ENCODE measurements at regions not wholly inside any gene's neighbourhood (a gene's known extent, or its start where the extent isn't known, plus 50 kb on each side); places are given as distances from the start of the nearest gene placed in this dataset.
"Not testable (repeated sequence)": the region's sequence is repeated elsewhere in the genome, so short reads cannot be mapped to it uniquely, and the experiment has no call there.

DNA sequence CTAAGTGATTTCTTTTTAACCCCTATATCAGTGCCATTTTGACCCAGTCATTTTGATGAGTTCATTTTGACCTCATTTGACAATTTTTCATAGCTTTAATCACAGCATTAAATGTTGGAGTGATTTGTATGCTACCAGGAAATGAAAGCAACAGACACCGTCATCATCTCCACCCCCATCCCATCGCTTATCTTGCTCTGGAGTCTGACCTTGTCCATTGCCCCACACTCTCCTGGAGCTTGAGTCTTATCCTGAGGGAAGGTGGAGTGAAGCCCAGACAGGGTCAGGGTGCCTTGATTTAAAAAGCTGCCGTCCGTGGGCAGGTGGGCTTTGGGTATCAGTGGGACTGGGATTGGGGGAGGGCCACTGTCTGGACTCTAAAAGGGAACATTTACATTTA is 94.7 kb upstream of the JCAD start:
- Histone ChIP-seq H3K36me3 (no peaks in the 10 kb centered on the region), H3K27me3 (no peaks in the 10 kb centered on the region), H3K4me1 (no peaks in the 10 kb centered on the region), H3K4me3 (no peak overlapping the region), H3K9me3 (no peaks in the 10 kb centered on the region), H3K27ac (no peak overlapping the region)
- DNase-seq: no peak
- intact Hi-C loops (cut with DNase I; ENCODE audit: low total_unique reads): no loop called here
- TF ChIP-seq POLR2A (IDR thresholded peaks at IDR 0.05): no peak
- TF ChIP-seq, protein P1, sequence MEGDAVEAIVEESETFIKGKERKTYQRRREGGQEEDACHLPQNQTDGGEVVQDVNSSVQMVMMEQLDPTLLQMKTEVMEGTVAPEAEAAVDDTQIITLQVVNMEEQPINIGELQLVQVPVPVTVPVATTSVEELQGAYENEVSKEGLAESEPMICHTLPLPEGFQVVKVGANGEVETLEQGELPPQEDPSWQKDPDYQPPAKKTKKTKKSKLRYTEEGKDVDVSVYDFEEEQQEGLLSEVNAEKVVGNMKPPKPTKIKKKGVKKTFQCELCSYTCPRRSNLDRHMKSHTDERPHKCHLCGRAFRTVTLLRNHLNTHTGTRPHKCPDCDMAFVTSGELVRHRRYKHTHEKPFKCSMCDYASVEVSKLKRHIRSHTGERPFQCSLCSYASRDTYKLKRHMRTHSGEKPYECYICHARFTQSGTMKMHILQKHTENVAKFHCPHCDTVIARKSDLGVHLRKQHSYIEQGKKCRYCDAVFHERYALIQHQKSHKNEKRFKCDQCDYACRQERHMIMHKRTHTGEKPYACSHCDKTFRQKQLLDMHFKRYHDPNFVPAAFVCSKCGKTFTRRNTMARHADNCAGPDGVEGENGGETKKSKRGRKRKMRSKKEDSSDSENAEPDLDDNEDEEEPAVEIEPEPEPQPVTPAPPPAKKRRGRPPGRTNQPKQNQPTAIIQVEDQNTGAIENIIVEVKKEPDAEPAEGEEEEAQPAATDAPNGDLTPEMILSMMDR (IDR thresholded peaks at IDR 0.05): no peak

DNA sequence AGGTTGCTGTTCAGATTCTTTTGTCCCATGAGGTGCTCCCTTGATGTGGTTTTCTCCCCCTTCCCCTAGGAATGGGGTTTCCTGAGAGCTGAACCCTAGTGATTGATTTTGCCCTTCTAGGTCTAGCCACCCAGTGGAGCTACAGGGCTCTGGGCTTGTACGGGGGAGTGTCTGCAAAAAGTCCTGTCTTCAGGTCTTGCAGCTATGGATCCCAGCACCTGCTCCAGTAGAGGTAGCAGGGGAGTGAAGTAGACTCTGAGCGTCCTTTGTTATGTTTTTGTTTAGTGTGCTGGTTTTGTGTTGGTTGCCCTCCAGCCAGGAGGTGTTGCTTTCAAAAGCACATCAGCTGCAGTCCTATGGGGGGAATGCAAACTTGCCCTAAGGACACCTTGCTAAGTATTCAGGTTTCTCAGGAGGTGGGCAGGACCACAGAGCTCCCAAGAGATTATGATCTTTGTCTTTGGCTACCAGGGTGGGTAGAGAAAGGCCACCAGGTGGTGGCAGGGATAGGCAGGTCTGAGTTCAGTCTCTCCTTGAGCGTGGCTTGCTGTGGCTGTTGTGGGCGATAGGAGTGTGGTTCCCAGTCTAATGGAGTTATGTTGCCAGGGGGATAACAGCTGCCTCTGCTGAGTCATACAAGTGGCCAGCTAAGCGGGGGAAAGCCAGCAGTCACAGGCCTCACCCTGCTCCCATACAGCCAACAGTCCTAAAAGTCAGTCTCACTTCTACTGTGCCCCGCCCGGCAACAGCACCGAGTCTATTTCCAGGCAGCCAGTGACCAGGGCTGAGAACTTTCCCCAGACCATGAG is 92.4 kb upstream of the JCAD start:
- Histone ChIP-seq H3K9me3 (no peaks in the 10 kb centered on the region), H3K27me3 (no peaks in the 10 kb centered on the region), H3K36me3 (no peaks in the 10 kb centered on the region), H3K27ac (no peak overlapping the region), H3K4me3 (no peak overlapping the region), H3K4me1 (no peaks in the 10 kb centered on the region)
- DNase-seq: peak in 1 of 2 donors; percentile 16
- TF ChIP-seq, protein P1 (IDR thresholded peaks at IDR 0.05): no peak
- no peak for TF ChIP-seq POLR2A (IDR thresholded peaks at IDR 0.05)
- intact Hi-C loops (cut with DNase I; ENCODE audit: low total_unique reads): no loop called here

DNA sequence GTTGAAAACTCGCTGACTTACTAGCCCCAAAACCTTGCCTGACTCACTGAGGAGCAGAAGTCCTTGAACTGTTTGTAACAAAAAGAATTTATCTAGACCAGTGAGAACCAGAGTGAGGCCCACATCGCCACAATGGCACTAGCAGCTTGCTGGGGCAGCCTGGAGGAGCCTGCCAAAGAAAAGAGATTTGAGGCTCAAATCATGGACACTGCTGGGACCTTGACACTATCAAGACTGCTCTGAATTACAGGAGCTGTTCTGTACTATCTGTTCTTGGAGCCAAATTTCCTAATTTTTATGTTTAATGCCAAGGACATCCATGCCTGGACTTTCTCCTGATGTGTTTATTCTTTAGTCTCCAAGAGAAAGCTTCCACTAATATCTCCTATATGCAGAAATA is 82.0 kb upstream of the JCAD start:
- no peak for TF ChIP-seq POLR2A (IDR thresholded peaks at IDR 0.05)
- TF ChIP-seq, protein P1 (IDR thresholded peaks at IDR 0.05): no peak
- Histone ChIP-seq H3K4me3 (no peak overlapping the region), H3K27me3 (no peaks in the 10 kb centered on the region), H3K9me3 (no peaks in the 10 kb centered on the region), H3K27ac (no peak overlapping the region), H3K36me3 (no peaks in the 10 kb centered on the region), H3K4me1 (no peaks in the 10 kb centered on the region)
- DNase-seq: no peak
- intact Hi-C loops (cut with DNase I; ENCODE audit: low total_unique reads): no loop called here

DNA sequence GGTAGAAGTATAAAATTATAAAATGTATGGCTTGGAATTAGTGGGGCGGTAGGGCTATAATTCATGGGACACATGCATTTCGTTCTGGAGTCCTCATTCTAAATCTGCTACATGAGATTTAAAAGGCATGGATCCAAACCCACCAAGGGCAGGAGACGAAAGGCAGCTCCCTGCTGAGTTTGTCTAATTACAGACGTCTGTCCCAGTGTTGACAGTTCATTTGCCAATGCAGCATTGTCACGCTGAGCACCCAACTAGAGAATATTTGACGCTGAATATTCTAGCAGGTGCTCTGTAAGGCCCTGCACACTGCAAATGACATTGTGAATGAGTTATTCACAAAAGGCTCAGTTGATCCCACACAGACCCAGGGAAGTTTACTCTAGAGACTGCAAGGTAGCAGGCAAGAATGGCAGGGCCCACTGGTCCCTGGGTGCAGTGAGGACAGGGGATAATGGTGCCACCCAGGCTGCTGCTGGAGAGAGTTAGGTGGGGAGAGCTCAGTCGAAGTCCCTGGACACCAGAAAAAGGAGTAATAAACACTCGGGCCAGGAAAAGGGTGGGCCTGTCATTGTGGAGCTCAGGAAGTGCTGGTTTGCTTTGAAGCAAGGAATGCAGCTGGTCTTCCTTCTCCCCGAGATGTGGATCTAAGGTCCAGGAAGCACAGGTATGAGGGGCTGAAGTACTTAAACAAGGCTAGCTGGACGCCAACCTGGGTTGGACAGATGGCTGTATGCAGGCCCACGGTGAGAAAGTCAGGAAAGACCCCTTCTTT is 75.0 kb upstream of the JCAD start:
- Histone ChIP-seq H3K36me3 (no peaks in the 10 kb centered on the region), H3K4me1 (no peaks in the 10 kb centered on the region), H3K4me3 (no peak overlapping the region), H3K27ac (no peak overlapping the region), H3K27me3 (no peaks in the 10 kb centered on the region), H3K9me3 (no peaks in the 10 kb centered on the region)
- TF ChIP-seq POLR2A (IDR thresholded peaks at IDR 0.05): no peak
- TF ChIP-seq, protein P1 (IDR thresholded peaks at IDR 0.05): no peak
- intact Hi-C loops (cut with DNase I; ENCODE audit: low total_unique reads): no loop called here
- no peak for DNase-seq

DNA sequence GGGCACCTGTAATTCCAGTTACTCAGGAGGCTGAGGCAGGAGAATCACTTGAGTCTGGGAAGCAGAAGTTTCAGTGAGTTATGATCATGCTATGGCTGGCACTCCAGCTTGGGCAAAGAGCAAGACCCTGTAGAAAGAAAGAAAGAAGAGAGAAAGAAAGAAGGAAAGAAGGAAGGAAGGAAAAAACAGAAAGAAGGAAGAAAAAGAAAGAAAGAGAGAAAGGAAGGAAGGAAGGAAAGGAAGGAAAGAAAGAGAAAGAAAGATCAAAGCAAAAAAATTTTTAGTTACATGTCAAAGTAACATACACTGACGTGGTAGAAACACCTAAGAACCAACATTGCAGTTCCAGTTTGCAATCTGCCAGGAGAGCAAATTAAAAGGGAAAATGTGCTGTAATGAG is 73.8 kb upstream of the JCAD start:
- no peak for DNase-seq
- no peak for TF ChIP-seq POLR2A (IDR thresholded peaks at IDR 0.05)
- TF ChIP-seq, protein P1 (IDR thresholded peaks at IDR 0.05): no peak
- H3K4me1 ChIP-seq: no peaks in the 10 kb centered on the region
- intact Hi-C loops (cut with DNase I; ENCODE audit: low total_unique reads): no loop called here
- H3K27ac ChIP-seq: no peak overlapping the region
- no peaks in the 10 kb centered on the region for H3K36me3 ChIP-seq
- no peaks in the 10 kb centered on the region for H3K27me3 ChIP-seq
- H3K9me3 ChIP-seq: no peaks in the 10 kb centered on the region
- no peak overlapping the region for H3K4me3 ChIP-seq

DNA sequence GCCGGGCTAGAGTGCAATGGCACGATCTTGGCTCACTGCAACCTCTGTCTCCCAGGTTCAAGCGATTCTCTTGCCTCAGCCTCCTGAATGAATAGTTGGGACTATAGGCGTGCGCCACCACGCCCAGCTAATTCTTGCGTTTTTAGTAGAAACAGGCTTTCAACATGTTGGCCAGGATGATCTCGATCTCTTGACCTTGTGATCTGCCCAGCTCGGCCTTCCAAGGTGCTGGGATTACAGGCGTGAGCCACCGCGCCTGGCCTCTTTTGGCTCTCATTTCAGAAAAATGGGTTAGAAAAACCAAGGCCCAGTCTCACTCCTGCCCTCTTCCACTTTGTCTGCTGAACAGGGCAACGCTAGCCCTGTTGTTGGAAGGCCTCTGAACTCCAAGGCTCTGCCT is 72.0 kb upstream of the JCAD start:
- H3K36me3 ChIP-seq; H3K27ac ChIP-seq; H3K4me1 ChIP-seq; H3K27me3 ChIP-seq; DNase-seq; intact Hi-C loops (cut with DNase I; ENCODE audit: low total_unique reads); H3K9me3 ChIP-seq; H3K4me3 ChIP-seq: not testable (repeated sequence)

DNA sequence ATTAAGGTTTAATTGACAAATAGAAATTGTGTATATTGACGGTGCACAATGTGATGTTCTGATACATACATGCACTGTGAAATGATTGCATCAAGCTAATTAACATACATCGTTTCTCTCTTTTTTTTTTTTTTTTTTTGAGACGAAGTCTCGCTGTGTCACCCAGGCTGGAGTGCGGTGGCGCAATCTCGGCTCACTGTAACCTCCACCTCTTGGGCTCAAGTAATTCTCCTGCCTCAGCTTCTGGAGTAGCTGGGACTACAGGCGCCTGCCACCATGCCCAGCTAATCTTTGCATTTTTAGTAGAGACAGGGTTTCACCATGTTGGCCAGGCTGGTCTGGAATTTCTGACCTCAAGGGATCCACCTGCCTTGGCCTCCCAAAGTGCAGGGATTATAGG is 69.9 kb upstream of the JCAD start:
- intact Hi-C loops (cut with DNase I; ENCODE audit: low total_unique reads); H3K9me3 ChIP-seq: not testable (repeated sequence)

More for the DNA sequence above, 69.9 kb upstream of the JCAD start:
- not testable (repeated sequence) for H3K4me1 ChIP-seq, H3K27ac ChIP-seq, H3K27me3 ChIP-seq, DNase-seq, H3K4me3 ChIP-seq, H3K36me3 ChIP-seq

All from uterus (tissue), 3 donors.